GM21717 (cell line): ENCODE measurements at regions not wholly inside any gene's neighbourhood (a gene's known extent, or its start where the extent isn't known, plus 50 kb on each side); places are given as distances from the start of the nearest gene placed in this dataset.

ENCODE experiments used
- ATAC-seq: cut with Tn5 transposase; IDR thresholded peaks from one replicate; pipeline ENCODE4 v1.9.1; 2021; ENCODE audit warnings: mild to moderate bottlenecking, moderate library complexity; ENCODE audit not compliant: unreplicated experiment

DNA sequence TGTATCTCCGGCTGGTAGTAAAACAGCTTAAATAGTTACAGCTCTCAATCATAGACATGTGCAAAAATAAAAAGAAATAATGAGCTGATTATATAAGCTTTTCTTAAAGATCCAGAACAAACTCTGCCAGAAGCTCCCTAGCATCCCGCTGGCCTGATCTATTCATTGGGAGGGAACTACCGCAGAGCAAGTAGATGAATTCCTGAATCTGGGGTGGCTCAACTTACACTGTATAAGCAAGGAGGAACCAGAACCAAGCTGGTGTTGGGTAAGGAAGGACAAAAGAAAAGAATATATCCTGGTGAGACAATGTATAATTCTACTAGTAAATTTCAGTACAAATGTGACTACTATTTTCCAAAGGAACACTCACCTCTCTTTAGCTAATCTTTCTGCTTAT is 1122.2 kb downstream of the OLFM4 start:
- ATAC-seq: no peak

DNA sequence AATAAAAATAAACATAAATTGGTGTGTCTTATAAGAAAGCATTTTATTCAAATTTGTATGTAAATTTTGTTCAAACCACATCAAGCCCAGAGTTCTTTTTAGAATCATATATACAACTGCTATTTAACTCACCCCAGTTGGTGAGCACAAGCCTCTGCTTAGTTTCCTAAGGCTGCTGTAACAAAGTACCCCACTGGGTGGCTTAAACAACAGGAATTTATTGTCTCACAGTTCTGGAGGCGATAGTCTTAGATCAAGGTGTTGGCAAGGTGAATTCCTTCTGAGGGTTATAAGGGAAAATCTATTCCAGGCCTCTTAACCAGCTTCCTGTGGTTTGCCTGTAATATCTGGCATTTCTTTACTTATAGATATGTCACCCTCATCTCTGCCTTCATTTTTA is 1133.5 kb downstream of the OLFM4 start:
- no peak for ATAC-seq

DNA sequence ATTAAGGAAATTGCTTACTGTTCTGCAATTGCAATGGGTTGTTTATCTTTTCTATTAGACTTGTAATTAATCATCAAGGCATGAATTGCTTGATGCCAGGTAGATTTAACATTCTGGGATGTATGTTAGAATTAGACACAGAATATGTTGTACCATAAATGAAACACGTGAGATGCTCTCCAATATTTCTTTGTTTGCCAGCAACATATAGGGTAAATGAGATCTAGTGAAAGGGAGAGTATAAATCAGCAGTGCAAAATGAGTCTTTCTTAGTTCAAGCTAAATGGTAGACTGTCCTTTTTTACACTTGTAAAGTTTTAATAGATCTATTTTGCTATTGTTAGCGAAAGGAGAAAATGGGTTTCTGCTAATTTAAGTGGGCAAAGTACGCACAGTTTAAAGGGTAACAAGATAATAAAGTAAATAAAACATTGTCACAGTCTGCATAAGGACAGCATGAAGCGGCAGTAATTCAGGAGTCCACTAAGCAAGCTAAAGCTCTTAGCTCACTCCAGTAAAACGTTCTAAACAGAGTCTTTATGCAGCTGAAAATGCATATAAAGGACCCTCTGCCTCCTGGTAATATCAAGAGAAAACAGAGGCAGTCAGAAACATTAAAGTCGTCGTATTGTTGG is 1137.1 kb downstream of the OLFM4 start:
- ATAC-seq: no peak

DNA sequence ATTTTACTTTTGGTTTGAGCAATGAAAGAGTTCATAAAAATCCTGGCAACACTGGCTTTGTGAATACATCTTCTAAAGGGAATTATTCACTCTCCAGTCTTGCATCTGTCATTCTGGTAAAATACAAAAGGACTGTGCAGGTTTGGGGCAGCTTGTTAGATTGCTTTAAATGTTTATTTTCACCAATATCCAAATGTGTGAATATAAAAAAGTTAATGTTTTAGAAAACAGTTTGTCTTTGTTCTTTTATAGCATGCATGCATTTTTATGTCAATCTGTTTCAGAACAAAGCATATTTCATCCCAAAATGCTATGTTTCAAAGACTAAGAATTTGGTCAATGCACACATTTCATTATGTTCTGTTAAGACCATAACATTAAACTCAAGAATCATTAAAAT is 1145.4 kb downstream of the OLFM4 start:
- no peak for ATAC-seq

DNA sequence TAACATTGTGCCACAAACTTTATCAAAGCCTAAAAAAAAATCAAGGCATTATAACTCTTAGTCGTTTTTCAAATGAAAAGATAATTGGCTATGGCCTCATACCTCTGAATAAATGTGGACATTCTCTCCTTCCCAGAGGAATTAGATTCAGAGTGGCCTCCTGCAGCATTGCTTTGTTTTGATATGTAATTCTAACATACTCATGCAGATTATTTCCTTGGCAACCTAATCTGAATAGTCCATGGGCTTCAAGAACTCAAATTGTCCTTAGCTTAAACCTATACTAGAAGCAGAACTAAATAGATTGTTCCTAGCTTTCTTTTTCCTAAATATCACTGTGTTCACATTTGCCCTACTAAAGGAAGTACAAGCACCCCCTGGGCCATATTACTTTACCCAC is 1146.9 kb downstream of the OLFM4 start:
- no peak for ATAC-seq

DNA sequence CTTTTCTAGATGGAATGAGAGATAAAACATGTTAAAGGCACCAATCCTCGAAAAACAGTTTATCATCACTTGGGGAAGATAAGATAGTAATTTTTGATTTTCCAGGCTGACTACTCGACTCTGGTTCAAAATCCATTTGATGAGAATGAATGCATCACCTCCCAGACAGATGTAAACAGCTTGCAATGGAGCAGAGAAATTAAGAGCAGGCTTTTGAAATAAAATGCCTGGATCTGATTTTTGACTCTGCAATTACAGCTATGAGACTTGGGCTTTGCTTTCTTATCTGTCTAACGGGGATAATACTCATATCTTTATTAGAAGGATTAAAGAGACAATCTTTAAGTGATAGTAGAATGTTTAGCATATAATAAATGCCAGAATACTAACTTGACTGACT is 1148.9 kb downstream of the OLFM4 start:
- no peak for ATAC-seq

DNA sequence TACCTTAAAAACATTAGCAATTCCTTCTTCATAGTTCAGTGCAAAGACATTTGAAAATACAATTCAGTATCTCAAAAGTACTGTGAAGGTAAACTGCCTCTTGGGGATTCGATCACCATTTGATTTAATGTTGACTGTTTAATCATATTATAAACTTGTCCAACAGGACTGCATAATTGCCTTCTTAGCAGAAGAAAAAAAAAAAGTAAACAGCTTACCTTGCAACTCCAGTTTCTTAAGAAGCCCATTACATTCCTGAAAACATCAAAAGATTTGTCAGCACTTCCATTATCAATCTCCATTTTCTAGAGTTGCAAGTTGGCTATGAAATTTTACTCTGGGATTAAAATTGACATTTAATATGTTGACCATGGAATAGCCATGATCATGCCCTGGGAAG is 1154.6 kb downstream of the OLFM4 start:
- ATAC-seq: no peak

DNA sequence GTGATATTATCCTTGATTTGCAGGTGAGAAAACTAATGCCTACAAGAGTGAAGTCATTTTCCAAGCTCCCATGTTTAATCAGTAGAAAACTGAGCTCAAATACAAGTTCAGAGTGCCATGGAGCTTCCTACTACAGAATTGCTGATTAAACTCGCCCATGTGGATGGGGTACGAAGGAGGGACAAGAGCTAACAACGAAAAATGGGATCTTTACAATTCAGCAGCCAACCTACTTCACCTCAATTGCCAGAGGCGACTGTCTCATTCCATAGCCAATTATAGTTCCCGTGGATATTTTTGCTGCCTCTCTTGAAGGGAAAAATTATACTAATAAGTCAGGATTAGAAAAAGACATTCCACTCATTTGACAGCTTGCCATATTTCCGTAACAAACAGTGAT is 1155.1 kb downstream of the OLFM4 start:
- ATAC-seq: no peak

DNA sequence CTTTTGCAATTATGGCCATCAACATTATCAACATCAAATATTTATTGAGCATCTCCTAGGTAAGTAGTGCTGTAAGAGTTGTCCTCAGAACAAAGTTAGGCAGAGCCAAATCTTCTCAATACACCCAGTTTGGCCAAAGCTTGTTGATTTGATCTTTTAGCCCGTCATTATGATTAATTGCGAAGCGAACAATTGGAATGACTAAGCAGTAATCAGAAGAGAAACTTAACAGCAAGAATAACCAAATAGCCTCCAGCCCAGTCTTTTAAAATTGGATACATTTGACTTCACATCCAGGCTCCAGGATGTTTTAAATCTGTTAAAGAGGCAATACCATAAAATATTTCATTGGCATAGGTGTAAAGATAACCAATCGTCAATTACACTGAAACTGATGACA is 1156.0 kb downstream of the OLFM4 start:
- ATAC-seq: no peak

DNA sequence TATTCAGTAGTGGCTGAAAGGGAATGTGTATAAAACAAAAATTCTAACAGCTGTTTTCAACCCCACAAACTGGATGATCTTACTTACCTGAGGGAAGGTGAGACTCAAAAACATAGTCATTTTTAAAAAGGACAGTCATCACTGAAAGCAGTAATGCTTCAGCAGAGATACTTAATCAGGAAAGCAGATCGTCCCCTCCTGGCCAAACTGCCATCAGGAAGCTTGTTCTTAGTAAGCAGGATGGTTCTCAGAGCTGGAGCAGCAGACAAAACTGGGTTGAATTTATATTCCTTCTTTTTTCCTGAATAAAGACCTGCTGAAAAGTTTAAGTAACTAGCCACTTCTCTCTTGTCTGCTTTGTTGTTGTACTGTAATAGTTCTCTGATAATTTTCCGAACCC is 1156.5 kb downstream of the OLFM4 start:
- ATAC-seq: no peak

DNA sequence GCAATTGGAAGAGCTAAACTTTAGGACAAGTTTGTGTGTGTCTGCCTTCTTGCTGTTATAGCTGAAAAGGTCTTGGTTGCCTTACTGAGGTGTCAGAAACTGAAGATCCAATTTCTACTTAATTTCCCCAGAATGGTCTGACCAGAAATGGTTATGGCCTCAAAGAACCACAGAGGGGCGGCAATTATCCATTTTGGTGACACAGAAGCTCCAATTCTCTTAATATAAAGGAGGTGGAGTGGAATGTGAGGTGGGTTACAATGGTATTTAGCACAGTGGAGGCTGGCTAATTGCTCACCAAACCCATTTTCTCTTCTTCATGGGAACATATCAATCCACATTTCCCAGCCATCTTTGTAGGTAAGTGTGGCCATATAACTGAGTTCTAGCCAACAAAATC is 1157.2 kb downstream of the OLFM4 start:
- no peak for ATAC-seq

DNA sequence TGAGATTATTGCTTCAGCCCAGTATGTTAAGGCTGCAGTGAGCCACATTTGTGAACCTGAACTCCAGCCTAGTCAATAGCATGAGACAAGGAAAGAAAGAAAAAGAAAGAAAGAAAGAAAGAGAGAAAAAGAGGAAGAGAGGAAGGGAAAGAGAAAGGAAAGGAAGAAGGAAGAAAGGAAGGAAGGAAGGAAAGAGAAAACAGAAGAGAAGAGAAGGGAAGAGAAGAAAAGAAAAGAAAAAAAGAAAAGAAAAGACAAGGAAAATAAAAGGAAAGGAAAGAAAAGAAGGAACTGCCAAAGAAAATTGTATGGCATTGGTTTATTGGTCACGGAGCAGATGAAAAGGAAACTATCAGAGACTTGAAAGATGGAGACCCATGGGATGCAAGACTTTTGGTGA is 1158.8 kb downstream of the OLFM4 start:
- ATAC-seq: no peak

DNA sequence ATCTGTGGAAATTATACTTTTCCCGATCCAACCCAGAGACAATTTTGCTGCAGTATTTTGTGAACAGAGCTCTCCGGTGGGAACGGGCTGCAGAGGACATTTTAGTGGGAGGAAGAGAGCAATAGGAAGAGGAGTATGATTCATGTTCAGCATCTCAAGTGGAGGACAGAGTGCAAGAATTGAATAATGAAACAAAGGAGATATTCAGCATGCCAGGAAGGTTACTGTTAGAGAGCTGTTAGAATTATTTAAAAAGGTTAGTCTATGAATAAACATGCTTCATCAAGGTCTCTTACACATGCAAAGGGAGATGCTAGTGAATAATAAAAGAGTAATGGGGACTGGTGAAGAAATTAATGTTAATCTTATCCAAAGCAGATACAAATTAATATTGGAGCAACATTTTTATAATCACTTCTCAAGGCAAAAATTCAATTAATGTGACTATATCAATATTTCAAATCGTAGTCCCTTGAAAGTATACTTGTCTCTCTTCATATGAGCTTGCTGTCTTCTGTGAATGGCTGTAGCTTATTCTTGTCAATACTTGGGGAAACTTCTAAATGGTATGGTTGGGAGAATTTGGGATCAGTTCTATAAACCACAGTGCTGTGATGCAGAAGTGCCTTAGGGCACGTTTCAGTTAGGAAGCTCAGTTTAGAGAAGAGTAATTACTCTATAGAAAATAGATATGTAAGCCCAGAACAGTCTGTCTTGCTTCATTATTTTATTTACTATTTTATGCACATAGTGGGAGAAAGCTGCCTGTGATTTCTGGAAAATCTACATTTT is 1165.8 kb downstream of the OLFM4 start:
- ATAC-seq: no peak

DNA sequence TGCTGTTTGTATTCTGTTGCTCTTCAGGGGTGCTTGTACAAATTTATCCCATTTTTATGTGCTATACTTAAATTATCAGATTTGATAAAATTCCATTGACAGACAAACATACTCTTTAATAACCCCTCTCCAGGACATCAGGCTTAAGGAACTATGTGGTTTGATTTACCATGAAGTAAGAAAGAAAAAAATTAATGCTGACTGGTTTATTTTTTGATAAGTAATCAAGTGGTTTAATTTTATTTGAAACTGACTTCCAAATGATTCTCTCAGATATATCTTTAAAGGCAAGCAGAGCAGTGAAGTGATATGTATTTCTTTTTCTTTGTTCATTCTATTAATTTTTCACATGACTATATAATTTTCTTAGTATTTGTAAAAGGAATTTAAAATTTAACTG is 1168.1 kb downstream of the OLFM4 start:
- ATAC-seq: no peak

DNA sequence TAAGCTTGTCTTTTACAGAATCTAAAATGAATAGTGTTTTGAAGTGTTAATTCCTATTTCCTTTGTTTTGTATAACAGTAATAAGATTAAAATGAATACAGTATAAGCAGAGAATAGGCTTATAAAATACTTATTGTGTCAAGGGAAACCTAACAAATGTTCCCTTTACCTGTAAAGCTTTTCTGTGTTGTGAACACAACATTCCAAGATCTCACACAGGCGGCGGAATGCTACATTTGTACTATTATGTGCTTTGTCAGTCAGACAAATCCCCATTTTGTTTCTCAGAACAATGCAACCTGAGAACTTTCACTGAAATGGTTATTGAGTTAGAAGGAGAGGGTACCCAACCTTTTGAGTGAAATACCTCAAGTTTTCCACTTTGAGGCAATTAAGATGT is 1170.3 kb downstream of the OLFM4 start:
- ATAC-seq: no peak

DNA sequence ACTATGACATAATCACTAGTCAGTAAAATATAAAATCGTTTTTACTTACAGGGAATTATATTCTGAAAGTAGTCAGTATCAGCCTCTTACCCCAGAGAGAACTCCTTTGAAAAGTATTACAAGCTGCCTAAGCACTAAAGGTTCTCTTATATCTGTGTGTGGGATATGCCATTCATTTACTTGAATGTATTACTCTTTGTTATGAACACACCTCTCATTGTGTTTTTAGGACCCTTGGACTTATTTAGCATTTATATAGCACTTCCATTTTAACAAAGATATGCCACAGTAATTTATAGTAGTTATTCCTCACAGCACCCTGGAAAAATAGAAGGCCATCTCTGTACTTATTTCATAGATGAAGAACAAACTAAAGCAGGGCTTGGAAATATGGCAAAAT is 1178.0 kb downstream of the OLFM4 start:
- no peak for ATAC-seq

DNA sequence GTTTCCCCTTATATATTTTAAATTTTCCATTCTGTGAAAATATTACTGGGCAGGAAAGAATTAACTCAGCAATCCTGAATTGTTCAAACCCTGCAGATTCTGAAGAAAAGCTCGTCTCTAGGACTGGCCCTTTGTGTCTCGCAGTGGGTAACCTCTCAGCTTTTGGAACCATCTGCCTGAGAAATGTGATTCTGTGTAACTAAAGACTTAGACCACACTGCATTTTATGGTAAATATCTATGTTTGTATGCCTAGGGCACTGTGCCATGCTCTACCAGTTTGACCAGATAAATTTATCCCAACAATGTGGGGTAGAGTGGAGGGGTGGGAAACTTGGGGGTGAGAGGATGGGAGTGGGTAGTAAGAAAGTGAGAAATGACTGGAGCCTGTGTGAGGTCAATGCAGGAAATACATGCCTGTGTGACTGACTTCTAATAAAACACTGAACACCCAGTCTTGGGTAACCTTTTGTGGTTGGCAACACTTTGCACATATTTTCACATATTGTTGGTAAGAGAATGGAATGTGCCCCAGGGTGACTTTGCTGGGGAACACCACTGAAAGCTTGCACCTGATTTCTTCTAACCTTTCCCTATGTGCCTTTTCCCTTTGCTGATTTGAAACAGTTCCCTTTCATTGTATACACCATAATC is 1181.9 kb downstream of the OLFM4 start:
- no peak for ATAC-seq

DNA sequence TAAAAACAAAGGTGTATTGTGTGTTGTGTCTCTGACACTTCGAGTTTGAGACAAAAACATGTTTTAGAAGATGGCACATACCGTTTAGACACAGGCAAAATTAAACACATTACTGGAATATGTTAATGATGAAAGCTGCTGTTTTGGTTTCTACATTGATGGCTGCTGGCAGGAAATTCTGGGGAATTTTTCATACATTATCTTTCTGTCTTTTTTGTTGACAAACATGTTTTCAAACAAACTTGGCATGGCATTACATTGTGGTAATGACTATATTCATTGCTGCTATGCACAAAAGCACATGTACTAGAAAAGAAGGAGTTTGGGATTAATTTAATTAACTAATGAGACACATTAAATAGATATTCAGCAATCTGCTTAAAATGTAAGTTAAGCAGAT is 1187.6 kb downstream of the OLFM4 start:
- ATAC-seq: no peak

DNA sequence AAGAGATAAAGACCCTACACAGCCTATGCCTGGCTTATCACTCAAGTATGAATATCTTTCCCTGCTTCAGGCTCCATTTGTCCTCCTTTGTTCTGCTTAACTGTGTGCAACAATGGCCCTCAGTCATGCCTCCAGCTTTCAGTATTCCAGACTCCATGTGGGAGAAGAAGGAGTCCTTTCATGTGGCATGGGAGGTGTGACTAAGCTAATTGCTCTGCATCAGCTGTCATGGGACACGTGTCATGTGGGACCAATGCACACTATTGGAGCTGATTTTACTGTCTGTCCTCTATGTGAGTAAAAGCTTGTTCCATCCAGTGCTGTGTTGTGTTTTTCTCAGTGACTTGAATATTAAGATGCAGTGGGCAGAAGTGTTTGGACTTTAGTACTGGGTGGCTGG is 1198.3 kb downstream of the OLFM4 start:
- ATAC-seq: no peak

DNA sequence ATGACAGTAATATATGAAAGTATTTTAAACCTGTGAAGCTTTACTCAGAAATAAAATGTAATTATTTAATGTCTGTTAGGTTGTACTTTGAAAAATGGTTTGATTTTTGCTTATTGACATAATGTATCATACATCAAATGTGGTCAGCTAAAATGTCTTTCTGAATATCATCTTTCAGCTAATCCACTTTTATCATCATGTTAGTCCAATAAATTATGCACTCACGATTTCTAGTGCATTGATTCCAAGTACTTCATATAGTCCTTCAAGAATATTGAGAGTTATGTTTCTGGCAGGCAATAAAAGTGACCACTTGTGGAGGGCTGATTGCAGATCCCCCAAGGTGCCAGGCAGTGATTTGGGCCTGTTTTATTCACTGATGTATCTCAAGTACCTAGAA is 1204.1 kb downstream of the OLFM4 start:
- ATAC-seq: no peak

DNA sequence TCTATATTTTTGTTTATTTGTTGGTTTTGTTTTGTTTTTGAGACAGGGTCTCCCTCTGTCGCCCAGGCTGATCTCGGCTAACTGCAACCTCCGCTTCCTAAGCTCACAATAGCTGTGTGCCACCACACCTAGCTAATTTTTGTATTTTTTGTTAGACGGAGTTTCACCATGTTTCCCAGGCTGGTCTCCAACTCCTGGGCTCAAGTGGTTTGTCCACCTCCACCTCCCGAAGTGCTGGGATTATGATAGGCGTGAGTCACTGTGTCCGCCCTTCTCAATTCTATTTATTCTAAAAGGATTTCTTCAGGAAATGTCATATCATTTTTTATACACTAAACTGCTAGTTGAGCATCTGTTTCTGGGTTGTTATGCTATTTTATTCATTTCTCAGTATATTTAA is 1206.0 kb downstream of the OLFM4 start:
- no peak for ATAC-seq

DNA sequence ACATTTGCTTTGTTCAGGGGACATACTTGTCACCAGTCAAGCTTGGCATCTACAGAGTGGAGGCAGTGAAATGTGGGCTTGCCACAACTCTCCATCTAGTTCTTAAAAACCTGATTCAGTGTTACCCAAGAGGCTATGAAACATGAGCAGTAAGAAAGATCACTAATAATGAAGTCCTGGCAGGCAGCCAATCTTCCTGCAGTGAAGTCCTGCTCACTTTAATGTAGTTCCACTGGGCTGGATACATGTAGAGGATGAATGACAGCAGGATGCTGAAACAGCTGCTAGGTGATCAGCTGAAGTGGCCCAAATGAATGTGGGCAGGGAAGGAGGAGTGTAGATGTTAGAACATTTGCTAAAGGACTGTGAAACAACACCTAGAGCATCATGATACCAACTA is 1213.1 kb downstream of the OLFM4 start:
- ATAC-seq: no peak
